OCI-M2 (cell line): ENCODE measurements at regions not wholly inside any gene's neighbourhood (a gene's known extent, or its start where the extent isn't known, plus 50 kb on each side); places are given as distances from the start of the nearest gene placed in this dataset.

ENCODE experiments used
- DNase-seq: peaks from one replicate; lab custom pipeline; 2025; ENCODE audit not compliant: unreplicated experiment; lab: John Stamatoyannopoulos, UW

- no peak for DNase-seq
Observed at GRCh38 chrX:63993936-63994335, 208.9 kb upstream of the ARHGEF9 start.

DNA sequence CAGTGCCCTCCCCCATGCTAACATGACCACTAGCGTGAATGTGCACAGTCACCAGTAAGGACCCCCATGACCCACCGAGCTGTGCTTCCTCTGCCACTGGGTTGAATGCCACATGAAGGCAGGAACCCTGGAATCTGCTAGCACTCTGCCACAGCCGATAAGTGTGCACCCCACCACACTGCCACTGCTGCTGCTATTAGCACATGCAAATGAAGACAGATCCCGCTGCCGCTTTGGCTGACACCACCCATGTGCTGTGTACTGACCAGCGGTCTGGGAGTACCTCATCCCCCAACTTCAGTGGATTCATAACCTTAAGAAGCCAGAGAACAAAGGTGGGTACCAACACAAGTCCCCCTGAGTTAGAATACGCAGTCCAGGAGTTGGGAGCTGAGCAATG, 200.9 kb upstream of the ARHGEF9 start:
- no peak for DNase-seq

DNA sequence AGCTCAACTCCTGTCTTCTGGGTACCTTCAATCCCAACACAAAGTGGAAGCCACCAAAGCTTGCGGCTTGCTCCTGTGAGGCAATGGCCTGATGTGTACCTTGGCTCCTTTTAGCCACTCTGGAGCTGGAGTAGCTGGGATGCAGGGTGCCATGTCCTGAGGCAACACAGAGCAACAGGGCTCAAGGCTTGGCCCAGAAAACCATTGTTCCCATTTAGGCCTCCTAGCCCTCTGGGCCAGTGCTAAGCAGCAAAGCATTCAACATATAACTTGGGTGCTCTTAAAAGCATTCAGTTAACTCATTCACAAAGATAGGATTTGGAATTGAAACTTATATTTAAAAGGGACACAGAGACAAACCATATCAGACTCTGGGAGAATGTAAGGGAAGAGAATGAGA, 194.5 kb upstream of the ARHGEF9 start:
- no peak for DNase-seq

- DNase-seq, result no peak
Observed at GRCh38 chrX:63967551-63967950, 182.5 kb upstream of the ARHGEF9 start.

DNA sequence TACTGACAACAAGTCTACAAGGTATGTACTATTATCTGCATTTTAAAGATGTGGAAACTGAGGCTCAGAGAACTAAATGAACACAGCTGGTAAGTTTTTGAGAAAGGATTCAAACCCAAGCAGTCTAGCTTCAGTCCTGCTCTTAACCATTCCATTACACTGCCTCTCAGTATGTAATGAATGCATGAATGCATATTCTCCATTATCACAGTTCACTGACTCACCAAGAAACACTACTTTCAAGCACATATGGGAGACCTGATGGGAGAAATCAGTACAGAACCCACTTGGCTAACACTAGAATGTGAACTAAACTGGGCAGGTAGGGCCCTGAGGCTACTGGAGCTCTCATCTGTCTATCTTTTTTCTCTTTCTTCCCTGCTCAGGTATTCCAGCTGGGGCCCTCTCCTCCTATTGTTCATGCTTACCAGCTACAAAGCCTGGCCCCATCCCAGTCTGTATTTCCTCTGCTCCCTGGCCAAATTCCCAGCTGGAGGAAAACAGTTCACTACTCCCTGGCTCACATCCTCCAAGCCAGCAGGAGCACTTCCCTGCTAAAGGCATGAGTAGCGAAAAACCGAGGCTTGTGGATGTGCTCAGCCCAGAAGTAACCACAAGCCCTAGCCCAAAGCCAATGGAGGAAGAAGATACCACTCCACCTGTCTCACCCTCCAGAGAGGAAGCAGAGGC, 178.2 kb upstream of the ARHGEF9 start:
- DNase-seq, result no peak

DNA sequence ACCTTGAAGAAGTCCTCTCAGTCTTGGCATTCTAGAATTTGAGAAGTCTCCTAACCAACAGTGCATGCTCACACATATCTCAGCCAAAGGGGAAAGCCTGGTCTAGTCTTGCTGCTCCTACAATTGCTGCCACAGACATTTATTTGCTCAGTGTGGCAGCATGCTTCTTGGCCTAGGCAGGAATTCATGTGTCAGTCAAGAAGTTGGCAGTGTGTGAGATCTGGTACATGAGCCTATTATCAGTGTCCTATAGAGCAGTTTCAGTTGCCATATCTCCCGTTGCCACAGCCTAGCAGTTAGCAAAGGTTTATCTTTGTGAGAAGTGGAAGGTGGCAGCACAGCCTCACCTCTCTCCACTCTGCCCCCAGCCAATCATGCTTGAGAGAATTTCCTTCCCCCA, 176.9 kb upstream of the ARHGEF9 start:
- DNase-seq, result no peak

DNA sequence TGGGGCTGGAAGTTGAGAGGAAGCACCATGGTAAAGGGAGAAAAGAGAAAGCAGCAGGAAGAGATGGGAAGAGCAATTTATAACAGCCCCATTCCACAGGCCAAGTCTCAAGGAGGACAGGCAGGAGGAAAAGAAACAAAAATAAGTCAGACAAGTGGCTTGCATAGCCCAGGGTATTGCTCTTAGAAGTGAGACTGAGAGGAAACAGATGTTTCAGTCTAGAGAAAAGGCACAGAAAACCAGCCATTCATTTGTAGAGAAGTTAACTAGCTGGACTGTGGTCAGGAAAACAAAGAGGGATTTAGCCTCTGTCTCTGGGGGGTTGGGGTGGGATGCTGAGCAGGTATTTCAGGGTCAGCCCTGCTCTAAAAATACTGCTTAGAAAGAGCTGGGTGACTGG, 175.0 kb upstream of the ARHGEF9 start:
- DNase-seq, result no peak

DNA sequence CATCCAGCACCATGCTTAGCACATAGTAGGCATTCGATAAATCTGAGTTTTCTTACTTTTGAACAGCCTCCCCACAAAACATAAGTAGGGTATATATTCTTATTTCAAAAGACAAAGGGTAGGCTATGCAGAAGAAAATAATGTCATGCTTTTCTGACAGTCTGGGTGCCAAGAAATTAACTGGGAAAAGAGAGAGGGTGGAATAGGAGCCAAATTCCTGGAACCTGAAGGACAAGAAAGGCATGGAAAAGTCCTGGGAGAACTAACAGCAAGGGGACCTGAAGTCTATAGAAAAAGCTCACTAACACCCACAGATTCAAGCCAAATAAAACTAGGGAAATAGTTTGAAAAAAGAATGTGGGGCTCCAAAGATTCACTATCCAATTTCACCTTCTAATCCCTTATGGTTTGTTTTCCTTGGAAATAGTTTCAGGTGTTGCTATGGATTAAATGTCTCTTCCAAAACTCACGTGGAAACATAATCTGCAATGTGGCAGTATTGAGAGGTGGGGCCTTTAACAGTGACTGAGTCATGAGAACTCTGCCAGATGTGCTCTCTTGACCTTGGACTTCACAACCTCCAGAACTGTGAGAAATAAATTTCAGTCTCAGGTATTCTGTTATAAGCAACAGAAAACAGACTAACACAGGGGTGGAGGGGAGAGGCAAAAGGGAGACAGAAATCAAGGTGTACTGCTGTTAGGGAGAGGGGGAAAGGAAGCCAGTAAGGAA, 173.3 kb upstream of the ARHGEF9 start:
- DNase-seq, result no peak

DNA sequence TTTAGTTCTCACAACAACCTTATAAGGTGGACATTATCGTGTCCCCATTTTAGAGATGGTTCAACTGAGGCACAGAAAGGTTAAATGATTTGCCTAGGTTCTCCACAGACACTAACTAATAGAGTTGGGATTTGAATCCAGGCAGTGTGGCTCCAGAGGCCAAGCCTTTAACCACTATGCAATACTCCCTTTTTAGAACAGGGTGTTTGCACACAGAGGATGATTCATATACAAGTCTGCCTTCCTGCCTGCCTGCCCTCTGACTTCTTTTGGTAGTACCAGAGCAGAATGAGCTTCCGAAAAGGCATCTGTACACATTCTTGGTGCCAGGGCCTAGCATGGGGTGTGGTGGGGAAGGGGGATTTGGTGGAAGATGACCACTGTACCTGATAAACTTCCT, 150.8 kb upstream of the ARHGEF9 start:
- DNase-seq, result no peak

GRCh38 chrX:63934791-63935190, 149.8 kb upstream of the ARHGEF9 start:
- no peak for DNase-seq

DNA sequence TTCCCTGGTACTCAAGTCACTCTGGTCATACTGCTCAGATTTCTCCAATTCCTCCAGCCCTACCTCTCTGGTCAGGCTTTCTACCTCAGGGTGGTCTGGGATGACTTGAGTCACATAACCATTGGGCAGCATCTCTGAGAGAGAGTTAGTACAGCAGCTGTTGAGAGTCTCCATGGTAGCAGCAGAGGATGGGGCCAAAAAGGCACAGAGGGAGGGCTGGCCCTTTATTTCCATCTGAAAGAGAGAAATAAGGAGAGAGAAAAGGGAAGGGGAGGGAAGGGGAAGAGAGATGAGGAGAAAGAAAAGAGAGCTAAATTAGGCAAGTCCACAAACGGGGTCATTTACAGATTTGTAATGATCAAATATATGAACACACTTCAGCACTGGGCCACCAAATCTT, 149.1 kb upstream of the ARHGEF9 start:
- no peak for DNase-seq

GRCh38 chrX:63932907-63933306, 147.9 kb upstream of the ARHGEF9 start:
- DNase-seq, result no peak

DNA sequence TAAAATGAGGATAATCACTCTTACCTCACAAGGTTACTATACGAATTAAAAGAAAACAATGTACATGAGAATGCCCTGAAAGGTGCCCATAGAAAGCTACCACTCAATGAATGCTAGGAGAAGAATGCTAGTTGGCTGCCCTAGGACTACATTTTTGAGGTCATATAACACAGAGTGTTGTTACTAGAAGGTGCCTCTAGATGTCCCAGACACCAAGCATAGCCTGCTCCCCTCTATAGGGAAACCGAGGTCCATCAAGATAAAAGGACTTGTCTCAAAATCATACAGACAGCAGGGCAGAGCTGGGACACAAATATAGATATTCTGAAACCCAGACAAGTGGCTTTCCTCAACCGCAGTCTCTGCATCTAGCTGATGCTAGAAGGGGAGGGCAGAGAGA, 147.0 kb upstream of the ARHGEF9 start:
- no peak for DNase-seq

GRCh38 chrX:63930140-63930539, 145.1 kb upstream of the ARHGEF9 start:
- DNase-seq, result no peak

- no peak for DNase-seq
Observed at GRCh38 chrX:63929608-63930007, 144.6 kb upstream of the ARHGEF9 start.

DNA sequence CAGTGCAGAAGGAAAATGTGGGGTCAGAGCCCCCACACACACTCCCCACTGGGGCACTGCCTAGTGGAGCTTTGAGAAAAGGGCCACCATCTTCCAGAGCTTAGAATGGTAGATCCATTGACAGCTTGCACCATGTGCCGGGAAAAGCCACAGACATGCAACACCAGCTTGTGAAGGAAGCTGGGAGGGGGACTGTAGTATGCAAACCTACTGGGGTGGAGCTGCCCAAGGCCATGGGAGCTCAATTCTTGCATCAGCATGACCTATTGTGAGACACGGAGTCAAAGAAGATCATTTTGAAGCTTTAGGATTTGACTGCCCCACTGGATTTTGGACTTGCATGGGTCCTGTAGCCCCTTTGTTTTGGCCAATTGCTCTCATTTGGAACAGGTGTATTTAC, 142.8 kb upstream of the ARHGEF9 start:
- DNase-seq, result no peak

GRCh38 chrX:63922221-63922620, 137.2 kb upstream of the ARHGEF9 start:
- DNase-seq, result no peak

DNA sequence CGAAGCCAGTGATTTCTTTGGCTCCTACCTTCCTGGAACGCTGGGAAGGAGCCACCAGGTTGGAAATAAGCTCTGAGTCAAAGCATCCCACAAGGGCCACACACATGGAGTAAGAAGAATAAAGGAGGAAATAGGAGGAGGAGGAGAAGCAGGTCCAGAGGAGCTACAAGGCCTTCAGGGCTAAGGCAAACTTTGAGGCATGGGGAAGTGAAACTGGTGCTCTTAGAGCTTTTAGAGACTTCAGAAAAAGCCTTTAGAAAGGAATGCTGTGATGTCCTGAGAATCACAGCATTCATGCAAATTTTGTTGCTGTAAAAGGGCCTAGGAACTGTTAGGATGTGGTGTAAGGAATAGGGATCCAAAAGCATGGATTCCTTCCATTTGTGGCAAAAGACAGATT, 135.9 kb upstream of the ARHGEF9 start:
- no peak for DNase-seq

GRCh38 chrX:63919081-63919480, 134.1 kb upstream of the ARHGEF9 start:
- DNase-seq, result no peak

- DNase-seq, result peak; percentile 4
Observed at GRCh38 chrX:63918611-63919010, 133.6 kb upstream of the ARHGEF9 start.

GRCh38 chrX:63917296-63917695, 132.3 kb upstream of the ARHGEF9 start:
- no peak for DNase-seq

DNA sequence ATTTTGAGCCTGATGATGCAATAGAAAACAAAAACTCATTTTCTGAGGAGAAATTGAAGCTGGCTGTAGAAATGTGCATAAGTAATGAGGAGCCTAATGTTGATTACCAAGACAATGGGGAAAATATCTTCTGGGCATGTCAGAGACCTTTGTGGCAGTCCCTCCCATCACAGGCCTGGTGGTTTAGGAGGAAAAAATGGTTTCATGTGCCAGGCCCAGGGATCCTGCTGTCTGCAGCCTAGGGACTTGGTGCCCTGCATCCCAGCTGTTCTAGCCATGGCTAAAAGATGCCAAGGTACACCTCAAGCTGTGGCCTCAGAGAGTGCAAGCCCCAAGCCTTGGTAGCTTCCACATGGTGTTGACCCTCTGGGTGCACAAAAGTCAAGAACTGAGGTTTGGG, 128.7 kb upstream of the ARHGEF9 start:
- DNase-seq, result no peak

- no peak for DNase-seq
Observed at GRCh38 chrX:63889001-63889400, 104.0 kb upstream of the ARHGEF9 start.
